GM12878 (cell line): ENCODE measurements at regions not wholly inside any gene's neighbourhood (a gene's known extent, or its start where the extent isn't known, plus 50 kb on each side); places are given as distances from the start of the nearest gene placed in this dataset.

Experiments
- ATAC-seq: fragments of 200-7000 bp; cut with Tn5 transposase; 3 replicates; pipeline ENCODE4 v1.9.1; 2020; ENCODE audit warnings: mild to moderate bottlenecking, moderate library complexity
- BruUV-seq: library from RNA; stranded (reverse); fragments of 400-500 nt; replicated peaks from 2 replicates; lab custom pipeline; 2021; lab: Mats Ljungman, UMichigan
- CTCF ChIA-PET: fragments of 300-600 bp; sonication (Branson Sonifier 250); formaldehyde crosslinking; extraction: SDS; loops from one replicate; lab custom pipeline; 2021; ENCODE audit warnings: inconsistent platforms; lab: Yijun Ruan, JAX
- POLR2A ChIA-PET: fragments of 350-600 bp; formaldehyde crosslinking; extraction: SDS; loops from one replicate; lab custom pipeline; 2021; ENCODE audit warnings: inconsistent platforms; lab: Charles Lee
- RAD21 ChIA-PET: fragments of 300-600 bp; sonication (Branson Sonifier 250); formaldehyde crosslinking; loops from one replicate; lab custom pipeline; 2023; ENCODE audit warnings: antibody characterized with exemption; ENCODE audit not compliant: unreplicated experiment; lab: Charles Lee
- SMC1A ChIA-PET: fragments of 300-600 bp; sonication (Branson Sonifier 250); formaldehyde crosslinking; loops from one replicate; lab custom pipeline; 2023; ENCODE audit not compliant: unreplicated experiment, uncharacterized antibody; lab: Charles Lee
- DNase-seq: peaks from one replicate; pipeline ENCODE4 v3.0.0-alpha.2; 2011; ENCODE audit warnings: low read depth, low spot score
- FAIRE-seq: peaks from 3 replicates; lab custom pipeline; 2011; peaks lifted over from hg19 to GRCh38; lab: Jason Lieb, UNC
- H2AFZ ChIP-seq: 2 replicates; pipeline ENCODE4 v1.6.0; 2011; ENCODE audit warnings: low read depth, low read length, control low read depth; ENCODE audit not compliant: control insufficient read depth
- H3K27ac ChIP-seq: 2 replicates; pipeline ENCODE4 v1.5.1; 2011; ENCODE audit warnings: control low read depth; ENCODE audit not compliant: control insufficient read depth, insufficient read depth
- H3K27me3 ChIP-seq, 2 experiments: replicated peaks in 1 of 2; 2 replicates each; pipeline versions ENCODE4 v1.6.0 to v1.6.1; 2011; ENCODE audit warnings: low read length in 1 of 2; ENCODE audit not compliant: control insufficient read depth in 2 of 2, insufficient read depth in 2 of 2
- H3K36me3 ChIP-seq, 2 experiments: 2 replicates each; pipeline ENCODE4 v1.5.1; 2011; ENCODE audit warnings: low read length in 1 of 2; ENCODE audit not compliant: control insufficient read depth in 2 of 2, insufficient read depth in 2 of 2
- H3K4me1 ChIP-seq: 2 replicates; pipeline ENCODE4 v1.6.1; 2011; ENCODE audit warnings: mild to moderate bottlenecking, low read length, moderate library complexity, mixed read lengths; ENCODE audit not compliant: control insufficient read depth, insufficient read depth
- H3K4me2 ChIP-seq: 2 replicates; pipeline ENCODE4 v1.6.0; 2011; ENCODE audit warnings: control low read depth; ENCODE audit not compliant: control insufficient read depth, insufficient read depth
- H3K4me3 ChIP-seq: fragments of 200-600 bp; sonication (generic); 2 replicates; pipeline ENCODE4 v1.5.1; 2016
- H3K79me2 ChIP-seq: 2 replicates; pipeline ENCODE4 v1.6.0; 2011; ENCODE audit warnings: low read length; ENCODE audit not compliant: control insufficient read depth, insufficient read depth
- H3K9ac ChIP-seq: 2 replicates; pipeline ENCODE4 v1.8.0; 2011; ENCODE audit warnings: low read length, control low read depth, mixed read lengths; ENCODE audit not compliant: control insufficient read depth, insufficient read depth
- H3K9me3 ChIP-seq: replicated peaks from 3 replicates; pipeline ENCODE4 v1.5.1; 2011; ENCODE audit warnings: mild to moderate bottlenecking, low read length; ENCODE audit not compliant: control insufficient read depth, insufficient read depth
- H4K20me1 ChIP-seq: 2 replicates; pipeline ENCODE4 v1.6.0; 2011; ENCODE audit not compliant: control insufficient read depth, insufficient read depth
- ASH2L ChIP-seq: fragments of 300-600, 200-600 bp; sonication (generic); IDR thresholded peaks from 2 replicates; pipeline ENCODE4 v1.6.1; 2017; ENCODE audit warnings: low read depth, mild to moderate bottlenecking, borderline replicate concordance
- ATF7 ChIP-seq: fragments of 450-650 bp; IDR thresholded peaks from 2 replicates; pipeline ENCODE4 v1.6.1; 2016; ENCODE audit warnings: low read depth, mild to moderate bottlenecking
- CBX5 ChIP-seq: sonication (generic); IDR thresholded peaks from 2 replicates; pipeline ENCODE4 v1.6.1; 2016; ENCODE audit warnings: low read depth, moderate library complexity, mild to moderate bottlenecking, inconsistent platforms
- CREB1 ChIP-seq: IDR thresholded peaks from 2 replicates; pipeline ENCODE4 v1.6.1; 2012; ENCODE audit warnings: low read depth, mild to moderate bottlenecking, inconsistent platforms
- HDGF ChIP-seq: fragments of 450-650 bp; IDR thresholded peaks from 2 replicates; pipeline ENCODE4 v1.6.1; 2016; ENCODE audit warnings: antibody characterized with exemption
- IRF4 ChIP-seq: IDR thresholded peaks from 2 replicates; pipeline ENCODE4 v1.6.1; 2011; ENCODE audit warnings: low read depth, low read length
- NFXL1 ChIP-seq: fragments of 450-650 bp; IDR thresholded peaks from 2 replicates; pipeline ENCODE4 v1.6.1; 2017; ENCODE audit warnings: antibody characterized with exemption, mild to moderate bottlenecking, borderline replicate concordance
- RUNX3 ChIP-seq: IDR thresholded peaks from 2 replicates; pipeline ENCODE4 v1.6.1; 2012; ENCODE audit warnings: low read length, inconsistent platforms
- SIN3A ChIP-seq: IDR thresholded peaks from 2 replicates; pipeline ENCODE4 v1.6.1; 2012; ENCODE audit warnings: low read depth, low read length, improper control_type of control experiment
- SMARCA5 ChIP-seq: fragments of 450-650 bp; IDR thresholded peaks from 2 replicates; pipeline ENCODE4 v1.6.1; 2017; ENCODE audit warnings: mild to moderate bottlenecking
- SPI1 ChIP-seq: IDR thresholded peaks from 2 replicates; pipeline ENCODE4 v1.6.1; 2011; ENCODE audit warnings: low read depth, mild to moderate bottlenecking, low read length, moderate library complexity, borderline replicate concordance; ENCODE audit not compliant: insufficient read depth
- SUPT20H ChIP-seq: IDR thresholded peaks from 2 replicates; pipeline ENCODE4 v1.6.1; 2011; ENCODE audit warnings: low read depth, mild to moderate bottlenecking, low read length, moderate library complexity, borderline replicate concordance; ENCODE audit not compliant: control insufficient read depth
- ZNF384 ChIP-seq: IDR thresholded peaks from 2 replicates; pipeline ENCODE4 v1.6.1; 2012; ENCODE audit warnings: low read depth, mild to moderate bottlenecking, low read length, improper control_type of control experiment, borderline replicate concordance
- ZNF622 ChIP-seq: fragments of 450-650 bp; IDR thresholded peaks from 2 replicates; pipeline ENCODE4 v1.6.1; 2017; ENCODE audit warnings: mild to moderate bottlenecking, inconsistent platforms
- WGBS: methylation state at CpG from one replicate; pipeline ENCODE4 v1.1.6; 2016; ENCODE audit warnings: low lambda C conversion rate; ENCODE audit not compliant: insufficient replicate concordance, insufficient coverage; ENCODE audit errors: missing lambda C conversion rate; 5-methylcytosine and 5-hydroxymethylcytosine counted together
- in situ Hi-C: fragments of 300-500 bp; cut with MboI; formaldehyde crosslinking; loops from 9 replicates; pipeline ENCODE4 v1.14.3; 2018; ENCODE audit warnings: mixed read lengths
- intact Hi-C: fragments of 100-400 bp; cut with micrococcal nuclease; formaldehyde crosslinking; loops from one replicate; pipeline ENCODE4 v1.14.2; 2022; ENCODE audit not compliant: unreplicated experiment
- TF ChIP-seq, protein P1 (sequence below): fragments of 450-650 bp; IDR thresholded peaks from 2 replicates; pipeline ENCODE4 v1.6.1; 2017; ENCODE audit warnings: borderline replicate concordance
- TF ChIP-seq, protein P2 (sequence below): IDR thresholded peaks from 2 replicates; pipeline ENCODE4 v1.6.1; 2012; ENCODE audit warnings: improper control_type of control experiment, low read depth, low read length; ENCODE audit not compliant: insufficient replicate concordance
- TF ChIP-seq, protein P3 (sequence below): fragments of 450-650 bp; formaldehyde crosslinking; IDR thresholded peaks from 2 replicates; pipeline ENCODE4 v1.4.0; 2020; ENCODE audit warnings: mild to moderate bottlenecking, moderate library complexity

DNA sequence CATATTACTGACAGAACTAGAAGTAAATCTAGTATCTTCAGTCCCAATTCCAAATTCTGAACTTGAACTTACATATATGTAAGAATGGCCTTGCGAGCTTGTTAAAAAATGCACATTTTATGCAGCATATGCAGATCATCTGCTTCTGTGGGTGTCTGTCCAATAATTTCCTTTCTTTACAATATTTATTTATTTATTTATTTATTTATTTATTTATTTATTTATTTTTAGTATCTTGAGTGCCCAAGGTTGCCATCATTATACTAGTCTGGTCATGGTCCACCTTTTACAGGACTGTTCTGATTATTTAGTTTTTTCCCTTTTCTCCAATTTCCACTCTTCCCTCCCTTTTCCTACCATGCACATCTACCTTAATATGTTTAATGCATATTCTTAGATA is 528.4 kb downstream of the COL12A1 start:
- intact Hi-C loops, result no loop called here
- Histone ChIP-seq H3K36me3 (no peaks in the 10 kb centered on the region), H3K4me3 (no peak overlapping the region), H3K27me3 (no peaks in the 10 kb centered on the region), H3K79me2 (no peaks in the 10 kb centered on the region), H3K9me3 (no peaks in the 10 kb centered on the region), H3K9ac (no peak overlapping the region), H2AFZ (no peak overlapping the region), H4K20me1 (no peaks in the 10 kb centered on the region), H3K4me2 (no peak overlapping the region), H3K27ac (no peak overlapping the region), H3K4me1 (no peaks in the 10 kb centered on the region)
- in situ Hi-C loops, result no loop called here
- SMC1A ChIA-PET, result no interaction called here
- POLR2A ChIA-PET, result no interaction called here
- BruUV-seq, result no TSS peak
- CTCF ChIA-PET, result no interaction called here
- ATAC-seq, result no peak
- WGBS, result 0% methylated on average over 1 of the region's 1 CpG
- FAIRE-seq, result no peak
- TF ChIP-seq, protein P1, sequence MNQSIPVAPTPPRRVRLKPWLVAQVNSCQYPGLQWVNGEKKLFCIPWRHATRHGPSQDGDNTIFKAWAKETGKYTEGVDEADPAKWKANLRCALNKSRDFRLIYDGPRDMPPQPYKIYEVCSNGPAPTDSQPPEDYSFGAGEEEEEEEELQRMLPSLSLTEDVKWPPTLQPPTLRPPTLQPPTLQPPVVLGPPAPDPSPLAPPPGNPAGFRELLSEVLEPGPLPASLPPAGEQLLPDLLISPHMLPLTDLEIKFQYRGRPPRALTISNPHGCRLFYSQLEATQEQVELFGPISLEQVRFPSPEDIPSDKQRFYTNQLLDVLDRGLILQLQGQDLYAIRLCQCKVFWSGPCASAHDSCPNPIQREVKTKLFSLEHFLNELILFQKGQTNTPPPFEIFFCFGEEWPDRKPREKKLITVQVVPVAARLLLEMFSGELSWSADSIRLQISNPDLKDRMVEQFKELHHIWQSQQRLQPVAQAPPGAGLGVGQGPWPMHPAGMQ, result no peak
- TF ChIP-seq, protein P2, sequence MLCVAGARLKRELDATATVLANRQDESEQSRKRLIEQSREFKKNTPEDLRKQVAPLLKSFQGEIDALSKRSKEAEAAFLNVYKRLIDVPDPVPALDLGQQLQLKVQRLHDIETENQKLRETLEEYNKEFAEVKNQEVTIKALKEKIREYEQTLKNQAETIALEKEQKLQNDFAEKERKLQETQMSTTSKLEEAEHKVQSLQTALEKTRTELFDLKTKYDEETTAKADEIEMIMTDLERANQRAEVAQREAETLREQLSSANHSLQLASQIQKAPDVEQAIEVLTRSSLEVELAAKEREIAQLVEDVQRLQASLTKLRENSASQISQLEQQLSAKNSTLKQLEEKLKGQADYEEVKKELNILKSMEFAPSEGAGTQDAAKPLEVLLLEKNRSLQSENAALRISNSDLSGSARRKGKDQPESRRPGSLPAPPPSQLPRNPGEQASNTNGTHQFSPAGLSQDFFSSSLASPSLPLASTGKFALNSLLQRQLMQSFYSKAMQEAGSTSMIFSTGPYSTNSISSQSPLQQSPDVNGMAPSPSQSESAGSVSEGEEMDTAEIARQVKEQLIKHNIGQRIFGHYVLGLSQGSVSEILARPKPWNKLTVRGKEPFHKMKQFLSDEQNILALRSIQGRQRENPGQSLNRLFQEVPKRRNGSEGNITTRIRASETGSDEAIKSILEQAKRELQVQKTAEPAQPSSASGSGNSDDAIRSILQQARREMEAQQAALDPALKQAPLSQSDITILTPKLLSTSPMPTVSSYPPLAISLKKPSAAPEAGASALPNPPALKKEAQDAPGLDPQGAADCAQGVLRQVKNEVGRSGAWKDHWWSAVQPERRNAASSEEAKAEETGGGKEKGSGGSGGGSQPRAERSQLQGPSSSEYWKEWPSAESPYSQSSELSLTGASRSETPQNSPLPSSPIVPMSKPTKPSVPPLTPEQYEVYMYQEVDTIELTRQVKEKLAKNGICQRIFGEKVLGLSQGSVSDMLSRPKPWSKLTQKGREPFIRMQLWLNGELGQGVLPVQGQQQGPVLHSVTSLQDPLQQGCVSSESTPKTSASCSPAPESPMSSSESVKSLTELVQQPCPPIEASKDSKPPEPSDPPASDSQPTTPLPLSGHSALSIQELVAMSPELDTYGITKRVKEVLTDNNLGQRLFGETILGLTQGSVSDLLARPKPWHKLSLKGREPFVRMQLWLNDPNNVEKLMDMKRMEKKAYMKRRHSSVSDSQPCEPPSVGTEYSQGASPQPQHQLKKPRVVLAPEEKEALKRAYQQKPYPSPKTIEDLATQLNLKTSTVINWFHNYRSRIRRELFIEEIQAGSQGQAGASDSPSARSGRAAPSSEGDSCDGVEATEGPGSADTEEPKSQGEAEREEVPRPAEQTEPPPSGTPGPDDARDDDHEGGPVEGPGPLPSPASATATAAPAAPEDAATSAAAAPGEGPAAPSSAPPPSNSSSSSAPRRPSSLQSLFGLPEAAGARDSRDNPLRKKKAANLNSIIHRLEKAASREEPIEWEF, result no peak
- TF ChIP-seq ASH2L, result no peak
- no peak for TF ChIP-seq CREB1
- no peak for TF ChIP-seq SIN3A
- no peak for TF ChIP-seq SUPT20H
- no peak for TF ChIP-seq ATF7
- TF ChIP-seq, protein P3, sequence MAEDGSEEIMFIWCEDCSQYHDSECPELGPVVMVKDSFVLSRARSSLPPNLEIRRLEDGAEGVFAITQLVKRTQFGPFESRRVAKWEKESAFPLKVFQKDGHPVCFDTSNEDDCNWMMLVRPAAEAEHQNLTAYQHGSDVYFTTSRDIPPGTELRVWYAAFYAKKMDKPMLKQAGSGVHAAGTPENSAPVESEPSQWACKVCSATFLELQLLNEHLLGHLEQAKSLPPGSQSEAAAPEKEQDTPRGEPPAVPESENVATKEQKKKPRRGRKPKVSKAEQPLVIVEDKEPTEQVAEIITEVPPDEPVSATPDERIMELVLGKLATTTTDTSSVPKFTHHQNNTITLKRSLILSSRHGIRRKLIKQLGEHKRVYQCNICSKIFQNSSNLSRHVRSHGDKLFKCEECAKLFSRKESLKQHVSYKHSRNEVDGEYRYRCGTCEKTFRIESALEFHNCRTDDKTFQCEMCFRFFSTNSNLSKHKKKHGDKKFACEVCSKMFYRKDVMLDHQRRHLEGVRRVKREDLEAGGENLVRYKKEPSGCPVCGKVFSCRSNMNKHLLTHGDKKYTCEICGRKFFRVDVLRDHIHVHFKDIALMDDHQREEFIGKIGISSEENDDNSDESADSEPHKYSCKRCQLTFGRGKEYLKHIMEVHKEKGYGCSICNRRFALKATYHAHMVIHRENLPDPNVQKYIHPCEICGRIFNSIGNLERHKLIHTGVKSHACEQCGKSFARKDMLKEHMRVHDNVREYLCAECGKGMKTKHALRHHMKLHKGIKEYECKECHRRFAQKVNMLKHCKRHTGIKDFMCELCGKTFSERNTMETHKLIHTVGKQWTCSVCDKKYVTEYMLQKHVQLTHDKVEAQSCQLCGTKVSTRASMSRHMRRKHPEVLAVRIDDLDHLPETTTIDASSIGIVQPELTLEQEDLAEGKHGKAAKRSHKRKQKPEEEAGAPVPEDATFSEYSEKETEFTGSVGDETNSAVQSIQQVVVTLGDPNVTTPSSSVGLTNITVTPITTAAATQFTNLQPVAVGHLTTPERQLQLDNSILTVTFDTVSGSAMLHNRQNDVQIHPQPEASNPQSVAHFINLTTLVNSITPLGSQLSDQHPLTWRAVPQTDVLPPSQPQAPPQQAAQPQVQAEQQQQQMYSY (CRISPR knock-in tag), result no peak
- TF ChIP-seq IRF4, result no peak
- no peak for TF ChIP-seq SPI1
- TF ChIP-seq RUNX3, result no peak
- TF ChIP-seq ZNF622, result no peak
- no peak for TF ChIP-seq CBX5
- TF ChIP-seq SMARCA5, result no peak
- no peak for TF ChIP-seq HDGF
- no peak for TF ChIP-seq ZNF384
- no peak for TF ChIP-seq NFXL1
- RAD21 ChIA-PET, result no interaction called here
- no peak for DNase-seq
